Left lung (tissue), 4 donors: ENCODE measurements at regions not wholly inside any gene's neighbourhood (a gene's known extent, or its start where the extent isn't known, plus 50 kb on each side); places are given as distances from the start of the nearest gene placed in this dataset.
A peak's percentile ranks its signal among the peaks of the same experiment; 100 is the strongest.

ENCODE experiments used
- ATAC-seq: fragments of 200-7000 bp; cut with Tn5 transposase; one replicate; pipeline ENCODE4 v1.9.1; 2020; ENCODE audit warnings: moderate library complexity
- DNase-seq, 4 donors: peaks; one replicate each; pipeline ENCODE4 v3.0.0-alpha.2; 2013 to 2020
- H3K27ac ChIP-seq, 2 donors: fragments of 200-600 bp; sonication (generic) in 1 of 2; one replicate each; pipeline versions ENCODE4 v1.5.0 to v1.8.0; 2020 to 2021
- H3K27me3 ChIP-seq, 2 donors: fragments of 200-600 bp; sonication (generic) in 1 of 2; one replicate each; pipeline versions ENCODE4 v1.5.0 to v1.8.0; 2020 to 2021
- H3K36me3 ChIP-seq, 2 donors: fragments of 200-600 bp; sonication (generic) in 1 of 2; one replicate each; pipeline versions ENCODE4 v1.5.0 to v1.8.0; 2020 to 2021
- H3K4me1 ChIP-seq, 2 donors: fragments of 200-600 bp; one replicate each; pipeline ENCODE4 v1.8.0; 2021
- H3K4me3 ChIP-seq, 2 donors: fragments of 200-600 bp; sonication (generic) in 1 of 2; one replicate each; pipeline versions ENCODE4 v1.5.0 to v1.8.0; 2020 to 2021; ENCODE audit warnings: mild to moderate bottlenecking in 1 of 2
- H3K9me3 ChIP-seq, 2 donors: fragments of 200-600 bp; sonication (generic) in 1 of 2; one replicate each; pipeline versions ENCODE4 v1.5.0 to v1.8.0; 2020 to 2021
- intact Hi-C, 2 donors: fragments of 100-400 bp; cut with DNase I; formaldehyde crosslinking; loops; one replicate each; pipeline versions ENCODE4 v1.11.2 to v1.14.2; 2022
- TF ChIP-seq, protein P1 (sequence below), 2 donors: fragments of 200-600 bp; sonication (generic) in 1 of 2; IDR thresholded peaks; one replicate each; pipeline versions ENCODE4 v1.5.0 to v1.8.0; 2021; ENCODE audit warnings: antibody characterized with exemption in 2 of 2
- donor health status: DM: no; HTN: yes; CAD: no.
- donor health status: DM: no; HTN: no; CAD: no.

DNA sequence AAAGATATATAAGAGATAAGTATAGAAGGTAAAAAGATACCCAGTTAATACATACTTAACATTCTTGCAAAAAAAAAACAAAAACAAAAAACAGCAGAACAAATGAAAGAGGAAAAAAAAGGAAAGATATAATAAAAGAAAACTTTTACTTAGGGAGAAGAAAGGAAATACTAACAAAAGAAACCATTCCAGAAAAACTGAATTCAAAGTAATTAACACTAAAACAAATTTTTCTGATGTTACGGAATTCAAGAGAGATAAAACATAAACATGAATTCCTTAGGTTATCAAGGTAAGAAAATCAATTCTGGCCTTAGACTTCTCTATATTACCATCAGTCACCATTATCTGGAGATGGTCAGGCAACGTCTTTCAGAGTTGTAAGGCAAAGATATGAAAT is 261.8 kb downstream of the ZEB2 start:
- Histone ChIP-seq H3K36me3 (no peaks in the 10 kb centered on the region), H3K27me3 (no peaks in the 10 kb centered on the region), H3K4me3 (no peak overlapping the region), H3K9me3 (peaks cover 0 to 36% of the 10 kb centered on the region in 2 donors), H3K27ac (no peak overlapping the region), H3K4me1 (peaks cover 0 to 11% of the 10 kb centered on the region in 2 donors)
- TF ChIP-seq, protein P1, sequence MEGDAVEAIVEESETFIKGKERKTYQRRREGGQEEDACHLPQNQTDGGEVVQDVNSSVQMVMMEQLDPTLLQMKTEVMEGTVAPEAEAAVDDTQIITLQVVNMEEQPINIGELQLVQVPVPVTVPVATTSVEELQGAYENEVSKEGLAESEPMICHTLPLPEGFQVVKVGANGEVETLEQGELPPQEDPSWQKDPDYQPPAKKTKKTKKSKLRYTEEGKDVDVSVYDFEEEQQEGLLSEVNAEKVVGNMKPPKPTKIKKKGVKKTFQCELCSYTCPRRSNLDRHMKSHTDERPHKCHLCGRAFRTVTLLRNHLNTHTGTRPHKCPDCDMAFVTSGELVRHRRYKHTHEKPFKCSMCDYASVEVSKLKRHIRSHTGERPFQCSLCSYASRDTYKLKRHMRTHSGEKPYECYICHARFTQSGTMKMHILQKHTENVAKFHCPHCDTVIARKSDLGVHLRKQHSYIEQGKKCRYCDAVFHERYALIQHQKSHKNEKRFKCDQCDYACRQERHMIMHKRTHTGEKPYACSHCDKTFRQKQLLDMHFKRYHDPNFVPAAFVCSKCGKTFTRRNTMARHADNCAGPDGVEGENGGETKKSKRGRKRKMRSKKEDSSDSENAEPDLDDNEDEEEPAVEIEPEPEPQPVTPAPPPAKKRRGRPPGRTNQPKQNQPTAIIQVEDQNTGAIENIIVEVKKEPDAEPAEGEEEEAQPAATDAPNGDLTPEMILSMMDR (IDR thresholded peaks at IDR 0.05) = no peak
- ATAC-seq = no peak
- intact Hi-C loops = no loop called here
- DNase-seq = no peak

GRCh38 chr2:144256996-144257707 is 262.8 kb downstream of the ZEB2 start:
- DNase-seq = no peak
- peak; percentile 22 for ATAC-seq
- Histone ChIP-seq H3K4me1 (peaks cover 0 to 11% of the 10 kb centered on the region in 2 donors), H3K9me3 (peaks cover 0 to 46% of the 10 kb centered on the region in 2 donors), H3K4me3 (no peak overlapping the region), H3K27me3 (no peaks in the 10 kb centered on the region), H3K36me3 (no peaks in the 10 kb centered on the region), H3K27ac (no peak overlapping the region)
- intact Hi-C loops = no loop called here
- TF ChIP-seq, protein P1 (IDR thresholded peaks at IDR 0.05) = no peak

DNA sequence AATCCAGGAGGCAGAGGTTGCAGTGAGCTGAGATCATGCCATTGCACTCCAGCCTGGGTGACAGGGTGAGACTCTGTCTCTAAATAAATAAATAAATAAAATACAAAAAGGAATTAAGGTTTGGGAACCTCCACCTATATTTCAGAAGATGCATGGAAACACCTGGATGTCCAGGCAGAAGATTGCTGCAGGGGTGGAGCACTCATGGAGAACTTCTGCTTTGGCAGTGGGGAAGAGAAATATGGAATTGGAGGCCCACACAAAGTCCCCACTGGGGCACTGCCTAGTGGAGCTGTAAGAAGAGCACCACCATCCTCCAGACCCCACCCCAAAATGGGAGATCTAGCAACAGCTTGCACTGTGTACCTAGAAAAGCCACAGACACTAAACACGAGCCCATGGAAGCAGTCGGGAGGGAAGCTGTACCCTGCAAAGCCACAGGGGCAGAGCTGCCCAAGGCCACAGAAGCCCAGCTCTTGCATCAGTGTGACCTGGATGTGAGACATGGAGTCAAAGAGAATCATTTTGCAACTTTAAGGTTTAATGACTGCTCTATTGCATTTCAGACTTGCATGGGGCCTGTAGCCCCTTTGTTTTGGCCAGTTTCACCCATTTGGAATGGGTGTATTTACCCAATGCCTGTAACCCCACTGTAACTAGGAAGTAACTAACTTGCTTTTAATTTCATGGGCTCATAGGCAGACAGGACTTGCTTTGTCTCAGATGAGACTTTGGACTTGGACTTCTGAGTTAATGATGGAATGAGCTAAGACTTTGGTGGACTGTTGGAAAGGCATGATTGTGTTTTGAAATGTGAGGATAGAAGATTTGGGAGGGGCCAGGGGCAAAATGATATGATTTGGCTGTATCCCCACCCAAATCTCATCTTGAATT is 265.3 kb downstream of the ZEB2 start:
- no peak overlapping the region for H3K27ac ChIP-seq
- H3K36me3 ChIP-seq = no peaks in the 10 kb centered on the region
- TF ChIP-seq, protein P1 (IDR thresholded peaks at IDR 0.05) = no peak
- H3K4me1 ChIP-seq = peaks cover 0 to 11% of the 10 kb centered on the region in 2 donors
- no peaks in the 10 kb centered on the region for H3K27me3 ChIP-seq
- ATAC-seq (no peak), DNase-seq (no peak)
- intact Hi-C loops = no loop called here
- H3K9me3 ChIP-seq = peaks cover 0 to 50% of the 10 kb centered on the region in 2 donors
- no peak overlapping the region for H3K4me3 ChIP-seq

GRCh38 chr2:144253743-144254142 is 266.2 kb downstream of the ZEB2 start:
- no peaks in the 10 kb centered on the region for H3K27me3 ChIP-seq
- ATAC-seq (no peak), DNase-seq (no peak)
- intact Hi-C loops = no loop called here
- H3K4me1 ChIP-seq = peaks cover 0 to 11% of the 10 kb centered on the region in 2 donors
- TF ChIP-seq, protein P1 (IDR thresholded peaks at IDR 0.05) = no peak
- no peak overlapping the region for H3K27ac ChIP-seq
- peaks cover 0 to 47% of the 10 kb centered on the region in 2 donors for H3K9me3 ChIP-seq
- H3K36me3 ChIP-seq = no peaks in the 10 kb centered on the region
- no peak overlapping the region for H3K4me3 ChIP-seq

DNA sequence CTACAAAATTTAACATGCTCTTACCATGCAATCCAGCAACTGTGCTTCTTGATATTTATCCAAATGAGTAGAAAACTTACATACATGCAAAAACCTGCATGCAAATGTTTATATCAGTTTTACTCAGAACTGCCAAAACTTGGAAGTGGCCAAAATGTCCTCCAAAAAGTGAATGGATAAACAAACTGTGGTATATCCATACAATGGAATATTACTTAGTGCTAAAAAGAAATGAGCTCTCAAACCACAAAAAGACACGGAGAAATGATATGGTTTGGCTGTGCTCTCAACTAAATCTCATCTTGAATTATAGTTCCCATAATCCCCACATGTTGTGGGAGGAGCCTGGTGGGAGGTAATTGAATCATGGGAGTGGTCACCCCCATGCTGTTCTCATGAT is 267.2 kb downstream of the ZEB2 start:
- TF ChIP-seq, protein P1 (IDR thresholded peaks at IDR 0.05) = no peak
- Histone ChIP-seq H3K4me1 (peaks cover 0 to 11% of the 10 kb centered on the region in 2 donors), H3K4me3 (no peak overlapping the region), H3K9me3 (peaks cover 0 to 36% of the 10 kb centered on the region in 2 donors), H3K27me3 (no peaks in the 10 kb centered on the region), H3K36me3 (no peaks in the 10 kb centered on the region), H3K27ac (no peak overlapping the region)
- ATAC-seq = no peak
- no peak for DNase-seq
- intact Hi-C loops = no loop called here
